ENCODE measurements at regions not wholly inside any gene's neighbourhood (a gene's known extent, or its start where the extent isn't known, plus 50 kb on each side); places are given as distances from the start of the nearest gene placed in this dataset.
"Not testable (repeated sequence)": the region's sequence is repeated elsewhere in the genome, so short reads cannot be mapped to it uniquely, and the experiment has no call there.

- TF ChIP-seq, protein P1, sequence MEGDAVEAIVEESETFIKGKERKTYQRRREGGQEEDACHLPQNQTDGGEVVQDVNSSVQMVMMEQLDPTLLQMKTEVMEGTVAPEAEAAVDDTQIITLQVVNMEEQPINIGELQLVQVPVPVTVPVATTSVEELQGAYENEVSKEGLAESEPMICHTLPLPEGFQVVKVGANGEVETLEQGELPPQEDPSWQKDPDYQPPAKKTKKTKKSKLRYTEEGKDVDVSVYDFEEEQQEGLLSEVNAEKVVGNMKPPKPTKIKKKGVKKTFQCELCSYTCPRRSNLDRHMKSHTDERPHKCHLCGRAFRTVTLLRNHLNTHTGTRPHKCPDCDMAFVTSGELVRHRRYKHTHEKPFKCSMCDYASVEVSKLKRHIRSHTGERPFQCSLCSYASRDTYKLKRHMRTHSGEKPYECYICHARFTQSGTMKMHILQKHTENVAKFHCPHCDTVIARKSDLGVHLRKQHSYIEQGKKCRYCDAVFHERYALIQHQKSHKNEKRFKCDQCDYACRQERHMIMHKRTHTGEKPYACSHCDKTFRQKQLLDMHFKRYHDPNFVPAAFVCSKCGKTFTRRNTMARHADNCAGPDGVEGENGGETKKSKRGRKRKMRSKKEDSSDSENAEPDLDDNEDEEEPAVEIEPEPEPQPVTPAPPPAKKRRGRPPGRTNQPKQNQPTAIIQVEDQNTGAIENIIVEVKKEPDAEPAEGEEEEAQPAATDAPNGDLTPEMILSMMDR (IDR thresholded peaks at IDR 0.05), result not testable (repeated sequence)
- TF ChIP-seq ZNF423 (CRISPR knock-in tag; IDR thresholded peaks at IDR 0.05); USF2 (CRISPR knock-in tag; IDR thresholded peaks at IDR 0.05); ETV6 (CRISPR knock-in tag; IDR thresholded peaks at IDR 0.05); SP1 (CRISPR knock-in tag; conservative IDR thresholded peaks at IDR 0.05); RORB (CRISPR knock-in tag; IDR thresholded peaks at IDR 0.05); ATF3 (CRISPR knock-in tag; conservative IDR thresholded peaks at IDR 0.05); OVOL2 (CRISPR knock-in tag; IDR thresholded peaks at IDR 0.05; ENCODE audit: borderline replicate concordance); TEAD4 (CRISPR knock-in tag; IDR thresholded peaks at IDR 0.05): not testable (repeated sequence)
- TF ChIP-seq, protein P2, sequence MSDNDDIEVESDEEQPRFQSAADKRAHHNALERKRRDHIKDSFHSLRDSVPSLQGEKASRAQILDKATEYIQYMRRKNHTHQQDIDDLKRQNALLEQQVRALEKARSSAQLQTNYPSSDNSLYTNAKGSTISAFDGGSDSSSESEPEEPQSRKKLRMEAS (CRISPR knock-in tag; IDR thresholded peaks at IDR 0.05), result not testable (repeated sequence)
- TF ChIP-seq, protein P3, sequence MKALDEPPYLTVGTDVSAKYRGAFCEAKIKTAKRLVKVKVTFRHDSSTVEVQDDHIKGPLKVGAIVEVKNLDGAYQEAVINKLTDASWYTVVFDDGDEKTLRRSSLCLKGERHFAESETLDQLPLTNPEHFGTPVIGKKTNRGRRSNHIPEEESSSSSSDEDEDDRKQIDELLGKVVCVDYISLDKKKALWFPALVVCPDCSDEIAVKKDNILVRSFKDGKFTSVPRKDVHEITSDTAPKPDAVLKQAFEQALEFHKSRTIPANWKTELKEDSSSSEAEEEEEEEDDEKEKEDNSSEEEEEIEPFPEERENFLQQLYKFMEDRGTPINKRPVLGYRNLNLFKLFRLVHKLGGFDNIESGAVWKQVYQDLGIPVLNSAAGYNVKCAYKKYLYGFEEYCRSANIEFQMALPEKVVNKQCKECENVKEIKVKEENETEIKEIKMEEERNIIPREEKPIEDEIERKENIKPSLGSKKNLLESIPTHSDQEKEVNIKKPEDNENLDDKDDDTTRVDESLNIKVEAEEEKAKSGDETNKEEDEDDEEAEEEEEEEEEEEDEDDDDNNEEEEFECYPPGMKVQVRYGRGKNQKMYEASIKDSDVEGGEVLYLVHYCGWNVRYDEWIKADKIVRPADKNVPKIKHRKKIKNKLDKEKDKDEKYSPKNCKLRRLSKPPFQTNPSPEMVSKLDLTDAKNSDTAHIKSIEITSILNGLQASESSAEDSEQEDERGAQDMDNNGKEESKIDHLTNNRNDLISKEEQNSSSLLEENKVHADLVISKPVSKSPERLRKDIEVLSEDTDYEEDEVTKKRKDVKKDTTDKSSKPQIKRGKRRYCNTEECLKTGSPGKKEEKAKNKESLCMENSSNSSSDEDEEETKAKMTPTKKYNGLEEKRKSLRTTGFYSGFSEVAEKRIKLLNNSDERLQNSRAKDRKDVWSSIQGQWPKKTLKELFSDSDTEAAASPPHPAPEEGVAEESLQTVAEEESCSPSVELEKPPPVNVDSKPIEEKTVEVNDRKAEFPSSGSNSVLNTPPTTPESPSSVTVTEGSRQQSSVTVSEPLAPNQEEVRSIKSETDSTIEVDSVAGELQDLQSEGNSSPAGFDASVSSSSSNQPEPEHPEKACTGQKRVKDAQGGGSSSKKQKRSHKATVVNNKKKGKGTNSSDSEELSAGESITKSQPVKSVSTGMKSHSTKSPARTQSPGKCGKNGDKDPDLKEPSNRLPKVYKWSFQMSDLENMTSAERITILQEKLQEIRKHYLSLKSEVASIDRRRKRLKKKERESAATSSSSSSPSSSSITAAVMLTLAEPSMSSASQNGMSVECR (CRISPR knock-in tag; IDR thresholded peaks at IDR 0.05; ENCODE audit: borderline replicate concordance), result not testable (repeated sequence)
- TF ChIP-seq, protein P4, sequence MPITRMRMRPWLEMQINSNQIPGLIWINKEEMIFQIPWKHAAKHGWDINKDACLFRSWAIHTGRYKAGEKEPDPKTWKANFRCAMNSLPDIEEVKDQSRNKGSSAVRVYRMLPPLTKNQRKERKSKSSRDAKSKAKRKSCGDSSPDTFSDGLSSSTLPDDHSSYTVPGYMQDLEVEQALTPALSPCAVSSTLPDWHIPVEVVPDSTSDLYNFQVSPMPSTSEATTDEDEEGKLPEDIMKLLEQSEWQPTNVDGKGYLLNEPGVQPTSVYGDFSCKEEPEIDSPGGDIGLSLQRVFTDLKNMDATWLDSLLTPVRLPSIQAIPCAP (CRISPR knock-in tag; IDR thresholded peaks at IDR 0.05), result not testable (repeated sequence)
Observed at GRCh38 chr21:27860314-27860955, 893.5 kb upstream of the ADAMTS5 start.
